ENCODE measurements at regions not wholly inside any gene's neighbourhood (a gene's known extent, or its start where the extent isn't known, plus 50 kb on each side); places are given as distances from the start of the nearest gene placed in this dataset.

GRCh38 chr13:53201454-53202225 is 173.0 kb downstream of the OLFM4 start (continued):
- TF ChIP-seq MAFK (IDR thresholded peaks at IDR 0.05; ENCODE audit: low read depth, low read length), result no peak
- TF ChIP-seq CTCF (IDR thresholded peaks at IDR 0.05; ENCODE audit: control extremely low read depth in 1 of 3, insufficient read depth in 1 of 3, low read depth in 1 of 3, low read length in 3 of 3), result peak; percentile 61 to 74 (median 71)
- peak; percentile 87 for TF ChIP-seq KDM4A (IDR thresholded peaks at IDR 0.05; ENCODE audit: low read depth, low read length, severe bottlenecking)
- TF ChIP-seq RFX5 (IDR thresholded peaks at IDR 0.05; ENCODE audit: borderline replicate concordance, low read depth, low read length), result no peak
- TF ChIP-seq TAF1 (IDR thresholded peaks at IDR 0.05; ENCODE audit: low read depth, low read length), result 0 out of 2 replicates have a peak, but pooled peaks have one; percentile 1
- TF ChIP-seq CBX8 (IDR thresholded peaks at IDR 0.05; ENCODE audit: borderline replicate concordance, low read depth, low read length), result no peak
- no peak for TF ChIP-seq EZH2 (IDR thresholded peaks at IDR 0.05; ENCODE audit: low read depth, low read length, severe bottlenecking)
- no peak for TF ChIP-seq TCF12 (IDR thresholded peaks at IDR 0.05; ENCODE audit: low read depth, low read length)
